ENCODE measurements at regions not wholly inside any gene's neighbourhood (a gene's known extent, or its start where the extent isn't known, plus 50 kb on each side); places are given as distances from the start of the nearest gene placed in this dataset.

DNA sequence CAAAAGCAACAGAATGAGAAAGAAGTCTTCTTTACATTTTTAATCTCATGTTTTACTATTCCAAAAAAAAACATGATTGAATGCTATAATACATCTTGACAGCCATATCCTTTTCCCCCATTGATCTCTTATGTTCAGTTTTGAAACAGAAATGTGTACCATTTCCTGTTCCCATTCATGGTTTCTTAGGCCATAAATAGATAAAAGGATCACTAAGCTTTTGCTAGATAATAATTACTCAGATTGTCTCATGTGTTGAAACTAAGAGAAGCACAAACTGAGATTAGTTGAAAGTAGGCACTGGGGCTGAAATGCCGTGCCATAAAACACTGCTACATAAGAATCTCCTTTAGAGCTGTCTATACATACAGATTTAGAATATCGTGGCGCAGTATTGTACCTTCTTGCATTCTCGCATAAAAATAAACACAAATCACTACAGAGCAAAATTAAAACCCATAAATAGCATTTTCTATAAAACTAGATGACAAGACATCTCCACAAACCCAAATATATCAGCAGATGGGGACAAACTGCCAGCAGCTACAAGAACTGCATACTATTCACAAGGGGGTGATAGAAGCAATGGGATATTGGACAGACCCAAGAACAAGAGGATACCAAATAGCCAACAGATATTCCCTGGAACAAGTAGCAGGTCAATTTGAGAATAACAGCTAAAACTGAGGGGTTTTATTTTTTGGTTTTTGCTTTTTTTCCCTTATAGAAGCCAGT lies 405.3 kb upstream of the PRMT6 start:
- ATAC-seq, result no peak
- Histone ChIP-seq H3K27ac (no peak overlapping the region), H3K27me3 (no peaks in the 10 kb centered on the region), H3K36me3 (no peaks in the 10 kb centered on the region), H3K9me3 (no peaks in the 10 kb centered on the region), H3K4me3 (no peak overlapping the region), H3K4me1 (no peaks in the 10 kb centered on the region)
- no peak for DNase-seq
- TF ChIP-seq, protein P1, sequence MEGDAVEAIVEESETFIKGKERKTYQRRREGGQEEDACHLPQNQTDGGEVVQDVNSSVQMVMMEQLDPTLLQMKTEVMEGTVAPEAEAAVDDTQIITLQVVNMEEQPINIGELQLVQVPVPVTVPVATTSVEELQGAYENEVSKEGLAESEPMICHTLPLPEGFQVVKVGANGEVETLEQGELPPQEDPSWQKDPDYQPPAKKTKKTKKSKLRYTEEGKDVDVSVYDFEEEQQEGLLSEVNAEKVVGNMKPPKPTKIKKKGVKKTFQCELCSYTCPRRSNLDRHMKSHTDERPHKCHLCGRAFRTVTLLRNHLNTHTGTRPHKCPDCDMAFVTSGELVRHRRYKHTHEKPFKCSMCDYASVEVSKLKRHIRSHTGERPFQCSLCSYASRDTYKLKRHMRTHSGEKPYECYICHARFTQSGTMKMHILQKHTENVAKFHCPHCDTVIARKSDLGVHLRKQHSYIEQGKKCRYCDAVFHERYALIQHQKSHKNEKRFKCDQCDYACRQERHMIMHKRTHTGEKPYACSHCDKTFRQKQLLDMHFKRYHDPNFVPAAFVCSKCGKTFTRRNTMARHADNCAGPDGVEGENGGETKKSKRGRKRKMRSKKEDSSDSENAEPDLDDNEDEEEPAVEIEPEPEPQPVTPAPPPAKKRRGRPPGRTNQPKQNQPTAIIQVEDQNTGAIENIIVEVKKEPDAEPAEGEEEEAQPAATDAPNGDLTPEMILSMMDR (IDR thresholded peaks at IDR 0.05 in 4 of 5, conservative IDR thresholded peaks at IDR 0.05 in 1 of 5), result no peak
- no peak for TF ChIP-seq POLR2A (IDR thresholded peaks at IDR 0.05)
- intact Hi-C loops (cut with DNase I; ENCODE audit: low total_unique reads), result no loop called here
- in situ Hi-C loops (cut with MboI; ENCODE audit: low sequenced_read_pairs in 4 of 4), result no loop called here

DNA sequence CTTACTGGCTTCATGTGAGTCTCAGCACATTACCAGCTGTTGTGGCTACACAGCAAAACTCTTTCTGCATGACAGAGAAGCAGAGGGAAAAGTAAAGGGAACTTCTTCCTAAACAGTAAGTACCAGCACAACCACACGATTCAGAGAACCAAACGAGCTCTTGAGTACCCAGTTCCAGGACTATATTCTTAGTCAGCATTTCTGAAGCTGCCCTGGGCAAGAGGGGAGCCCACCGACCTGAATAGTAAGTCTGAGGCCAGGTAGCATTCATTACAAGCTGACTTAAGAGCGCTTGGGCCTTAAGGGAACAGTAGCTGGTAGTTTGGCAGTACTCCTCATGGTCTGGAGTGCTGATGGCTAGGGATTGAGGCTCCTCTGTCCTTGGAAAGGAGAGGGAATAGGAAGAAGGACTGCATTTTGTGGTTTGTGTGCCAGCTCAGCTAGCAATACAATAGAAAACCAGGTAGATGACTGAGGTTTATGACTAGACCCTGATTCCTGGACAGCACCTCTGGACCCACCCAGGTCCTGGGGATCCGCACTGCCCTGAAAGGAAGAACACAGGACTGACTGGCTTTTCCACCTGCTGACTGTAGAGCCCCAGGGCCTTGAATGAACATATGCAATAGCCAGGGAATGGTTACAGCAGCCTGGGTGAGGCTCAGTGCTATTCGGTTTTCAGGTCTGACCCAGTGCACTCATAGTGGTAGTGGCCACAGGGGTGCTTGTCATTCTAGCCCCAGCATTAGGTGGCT lies 396.8 kb upstream of the PRMT6 start:
- Histone ChIP-seq H3K4me1 (no peaks in the 10 kb centered on the region), H3K27ac (no peak overlapping the region), H3K27me3 (no peaks in the 10 kb centered on the region), H3K9me3 (no peaks in the 10 kb centered on the region), H3K4me3 (no peak overlapping the region), H3K36me3 (no peaks in the 10 kb centered on the region)
- intact Hi-C loops (cut with DNase I; ENCODE audit: low total_unique reads), result no loop called here
- in situ Hi-C loops (cut with MboI; ENCODE audit: low sequenced_read_pairs in 4 of 4), result no loop called here
- TF ChIP-seq, protein P1 (IDR thresholded peaks at IDR 0.05 in 4 of 5, conservative IDR thresholded peaks at IDR 0.05 in 1 of 5), result no peak
- TF ChIP-seq POLR2A (IDR thresholded peaks at IDR 0.05), result no peak
- ATAC-seq (no peak), DNase-seq (no peak)

DNA sequence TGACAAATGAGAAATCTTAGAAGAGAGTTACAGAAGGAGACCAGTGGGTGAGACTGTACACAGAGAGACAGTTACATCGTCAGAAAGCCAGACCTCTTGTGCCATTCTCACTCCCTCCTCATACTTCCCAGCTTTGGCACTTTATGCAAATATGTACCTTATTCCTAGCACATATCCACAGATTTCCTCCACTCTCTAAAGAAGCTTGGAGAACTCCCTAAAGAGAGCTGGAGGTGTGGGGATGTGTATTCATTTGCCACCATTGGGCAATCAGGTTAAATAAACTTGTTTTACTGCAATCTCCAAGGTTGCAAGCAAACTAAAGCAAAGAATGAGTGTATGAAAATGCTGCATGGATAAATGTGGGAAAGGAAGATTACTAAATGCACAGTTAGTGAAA lies 380.9 kb upstream of the PRMT6 start:
- H3K4me3 ChIP-seq, result no peak overlapping the region
- H3K9me3 ChIP-seq, result no peaks in the 10 kb centered on the region
- ATAC-seq (no peak), DNase-seq (no peak)
- H3K36me3 ChIP-seq, result no peaks in the 10 kb centered on the region
- H3K27ac ChIP-seq, result no peak overlapping the region
- in situ Hi-C loops (cut with MboI; ENCODE audit: low sequenced_read_pairs in 4 of 4), result no loop called here
- H3K4me1 ChIP-seq, result no peaks in the 10 kb centered on the region
- TF ChIP-seq, protein P1 (IDR thresholded peaks at IDR 0.05 in 4 of 5, conservative IDR thresholded peaks at IDR 0.05 in 1 of 5), result no peak
- no peak for TF ChIP-seq POLR2A (IDR thresholded peaks at IDR 0.05)
- intact Hi-C loops (cut with DNase I; ENCODE audit: low total_unique reads), result no loop called here
- no peaks in the 10 kb centered on the region for H3K27me3 ChIP-seq

DNA sequence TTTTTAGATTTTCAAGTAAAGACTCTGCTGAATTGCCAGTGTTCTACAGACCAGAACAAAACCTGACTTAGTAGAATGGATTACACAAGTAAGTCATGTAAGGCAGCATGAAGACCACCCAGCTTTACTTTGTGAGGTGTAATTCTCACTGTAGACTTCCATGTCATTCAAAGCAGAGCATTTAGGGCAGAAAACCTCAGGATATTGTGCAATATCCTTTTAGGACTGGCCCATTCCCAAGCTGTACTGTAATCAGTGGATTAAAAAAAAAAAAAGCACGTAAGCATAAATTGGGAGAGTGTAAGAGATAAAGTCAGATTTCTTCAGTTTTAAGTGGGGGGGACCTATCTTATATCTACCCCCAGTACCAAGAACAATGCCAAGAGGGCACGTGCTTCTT lies 380.5 kb upstream of the PRMT6 start:
- Histone ChIP-seq H3K4me1 (no peaks in the 10 kb centered on the region), H3K4me3 (no peak overlapping the region), H3K27me3 (no peaks in the 10 kb centered on the region), H3K9me3 (no peaks in the 10 kb centered on the region), H3K27ac (no peak overlapping the region), H3K36me3 (no peaks in the 10 kb centered on the region)
- no peak for TF ChIP-seq POLR2A (IDR thresholded peaks at IDR 0.05)
- TF ChIP-seq, protein P1 (IDR thresholded peaks at IDR 0.05 in 4 of 5, conservative IDR thresholded peaks at IDR 0.05 in 1 of 5), result no peak
- intact Hi-C loops (cut with DNase I; ENCODE audit: low total_unique reads) (no loop called here), in situ Hi-C loops (cut with MboI; ENCODE audit: low sequenced_read_pairs in 4 of 4) (no loop called here)
- DNase-seq (no peak), ATAC-seq (no peak)
